ENCODE measurements at regions not wholly inside any gene's neighbourhood (a gene's known extent, or its start where the extent isn't known, plus 50 kb on each side); places are given as distances from the start of the nearest gene placed in this dataset.
"Not testable (repeated sequence)": the region's sequence is repeated elsewhere in the genome, so short reads cannot be mapped to it uniquely, and the experiment has no call there.

DNA sequence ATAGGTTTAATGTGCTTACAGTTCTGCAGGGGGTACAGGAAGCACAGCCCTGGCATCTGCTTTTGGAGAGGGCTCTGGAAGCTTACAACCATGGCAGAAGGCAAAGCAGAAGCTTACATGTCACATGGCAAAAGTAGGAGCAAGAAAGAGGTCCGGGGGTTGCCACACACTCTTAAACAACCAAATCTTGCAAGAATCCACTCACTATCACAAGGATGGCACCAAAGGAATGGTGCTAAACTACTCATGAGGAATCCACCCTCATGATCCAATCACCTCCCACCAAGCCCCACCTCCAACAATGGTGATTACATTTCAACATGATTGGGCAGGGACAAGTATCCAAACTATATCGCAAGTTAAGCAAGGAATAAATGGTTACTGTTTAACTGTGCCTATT, 255.8 kb upstream of the AVPR1A start:
- DNase-seq, result no peak

DNA sequence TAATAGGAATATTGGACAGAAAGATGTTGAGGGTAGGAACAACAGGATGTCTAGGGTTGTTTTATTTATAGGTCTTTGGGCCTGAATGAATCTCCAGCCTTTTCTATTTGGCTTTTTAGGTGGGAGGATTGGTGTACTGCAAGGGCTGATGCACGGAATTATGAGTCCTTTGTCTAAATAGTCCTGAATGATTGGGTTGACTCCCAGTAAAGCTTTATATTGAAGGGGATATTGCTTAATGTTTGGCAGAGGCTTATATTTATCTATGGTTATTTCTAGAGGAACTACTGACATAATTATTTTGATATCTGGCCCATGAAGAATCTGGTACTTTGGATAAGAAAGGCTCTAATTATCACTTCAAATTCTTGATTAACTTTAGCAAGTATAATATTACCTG, 253.6 kb upstream of the AVPR1A start:
- no peak for DNase-seq

DNA sequence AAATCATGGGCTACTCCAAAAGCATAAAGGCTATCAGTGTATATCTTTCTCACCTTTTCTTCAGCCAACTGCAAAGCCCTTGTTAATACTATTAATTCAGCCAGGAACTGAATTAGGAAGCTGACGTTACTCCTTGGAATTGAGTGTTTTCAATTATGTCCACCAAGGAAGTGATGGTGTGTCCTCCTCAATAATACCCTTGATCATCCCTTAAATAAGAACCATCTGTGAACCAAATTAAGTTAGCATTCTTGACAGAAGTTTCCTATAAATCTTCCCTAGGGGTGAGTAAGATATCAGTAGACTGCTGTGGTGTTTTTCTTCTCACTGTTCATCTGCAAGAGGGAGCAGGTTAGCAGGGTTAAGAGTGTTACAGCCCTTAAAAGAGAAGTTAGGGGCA, 252.3 kb upstream of the AVPR1A start:
- DNase-seq, result no peak

DNA sequence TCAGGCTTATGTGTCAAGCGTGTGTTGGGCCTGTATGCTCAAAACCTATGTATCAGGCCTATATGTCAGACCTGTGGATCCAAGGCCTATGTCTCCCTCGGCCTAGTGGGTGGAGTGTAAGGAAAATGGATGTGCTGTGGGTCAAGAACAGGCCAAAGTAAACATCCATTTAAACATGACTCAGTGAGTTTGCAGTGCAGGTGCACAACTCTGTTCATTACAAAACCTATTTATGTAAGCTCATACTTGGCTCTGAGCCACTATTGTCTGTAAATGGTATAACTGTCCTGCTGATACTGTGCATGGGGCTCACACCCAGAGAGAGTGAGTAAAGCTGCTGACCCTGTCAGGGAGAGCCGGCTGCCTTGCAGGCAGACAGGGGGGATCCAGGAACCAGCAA, 249.7 kb upstream of the AVPR1A start:
- no peak for DNase-seq

DNA sequence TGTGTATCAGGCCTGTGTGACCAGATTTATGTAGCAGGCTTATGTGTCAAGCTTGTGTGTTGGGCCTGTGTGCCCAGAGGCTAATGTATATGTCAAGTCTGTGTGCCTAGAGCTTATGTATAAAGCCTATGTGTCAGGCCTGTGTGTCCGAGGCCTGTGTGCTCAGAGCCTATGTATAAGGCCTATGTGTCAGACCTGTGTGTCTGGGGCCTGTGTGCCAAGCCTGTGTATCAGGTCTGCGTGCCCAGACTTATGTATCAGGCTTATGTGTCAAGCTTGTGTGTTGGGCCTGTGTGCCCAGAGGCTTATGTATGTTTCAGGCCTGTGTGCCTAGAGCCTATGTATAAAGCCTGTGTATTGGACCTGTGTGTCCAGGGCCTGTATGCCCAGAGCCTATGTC, 249.3 kb upstream of the AVPR1A start:
- DNase-seq, result no peak

DNA sequence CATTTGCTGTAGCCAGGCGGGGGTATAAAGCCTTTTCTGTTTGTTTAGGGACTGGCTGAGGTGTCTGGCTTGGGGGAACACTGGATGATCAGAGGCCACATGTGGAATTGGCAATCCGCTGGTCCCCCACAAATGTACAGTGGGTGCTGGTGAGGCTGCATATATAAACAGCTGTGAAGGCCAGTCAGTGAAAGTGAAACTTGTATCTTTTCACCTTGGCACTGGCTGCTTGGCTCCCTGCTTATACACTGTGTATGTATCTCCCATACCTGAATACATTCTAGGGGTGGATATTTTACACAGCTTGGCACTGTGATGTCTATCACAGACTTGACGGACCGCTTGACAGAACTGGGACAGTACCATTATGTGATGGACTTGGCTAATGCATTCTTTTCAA, 246.8 kb upstream of the AVPR1A start:
- DNase-seq, result no peak

DNA sequence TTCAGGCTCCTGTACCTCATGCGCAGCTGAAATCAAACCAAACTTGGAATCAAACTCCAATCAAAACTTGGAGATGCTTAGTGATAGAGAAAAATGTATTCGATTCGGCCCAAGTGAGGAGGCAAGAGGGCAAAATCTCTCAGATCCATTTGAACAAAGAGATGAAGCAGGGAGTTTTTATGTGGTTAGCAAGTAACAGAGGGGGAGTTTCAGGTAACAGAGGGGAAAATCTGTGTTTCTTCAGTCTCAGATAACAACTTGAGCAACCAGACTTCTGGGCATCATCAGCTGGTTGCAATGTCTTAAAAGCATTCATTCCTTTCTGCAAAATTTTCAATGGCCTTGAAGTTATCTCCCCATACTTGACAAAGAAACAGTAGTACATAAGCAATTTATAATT, 245.1 kb upstream of the AVPR1A start:
- no peak for DNase-seq

DNA sequence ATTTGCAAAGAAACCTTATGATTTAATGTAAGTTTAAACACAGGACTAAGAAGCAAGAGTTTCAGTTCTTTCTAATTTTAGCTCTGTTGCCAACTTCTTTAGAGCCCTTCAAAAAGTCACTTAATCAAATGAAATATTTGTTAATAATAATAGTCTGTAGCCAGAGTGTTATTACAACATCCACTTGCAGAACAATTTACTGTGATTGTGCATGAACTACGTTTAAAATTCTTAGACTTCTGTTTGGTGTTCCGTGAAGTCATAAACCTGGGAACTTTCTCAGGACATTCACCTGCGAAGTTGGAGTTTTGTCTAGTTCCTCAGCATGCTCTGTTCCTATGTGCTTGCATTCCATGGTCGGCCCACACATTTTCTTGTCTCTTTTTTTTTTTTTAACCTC, 244.0 kb upstream of the AVPR1A start:
- DNase-seq, result no peak

DNA sequence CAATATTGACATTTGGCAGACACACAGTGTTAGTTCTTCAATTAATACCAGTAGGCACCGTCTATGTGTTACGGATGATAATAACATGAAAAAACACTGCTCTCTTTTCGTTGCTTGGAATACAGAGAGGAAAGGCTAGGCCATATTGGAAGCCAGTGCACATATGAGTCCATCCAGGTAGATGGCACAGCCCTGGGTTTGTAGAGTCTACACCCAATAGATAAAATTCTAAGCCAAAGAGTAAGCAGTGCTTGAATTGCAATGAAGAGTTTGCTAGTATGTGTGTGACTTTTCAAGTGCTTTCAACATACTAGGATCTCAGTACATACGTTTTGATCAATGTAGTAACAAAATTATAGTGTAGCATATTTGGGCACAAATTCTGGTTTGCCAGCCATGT, 243.3 kb upstream of the AVPR1A start:
- no peak for DNase-seq

DNA sequence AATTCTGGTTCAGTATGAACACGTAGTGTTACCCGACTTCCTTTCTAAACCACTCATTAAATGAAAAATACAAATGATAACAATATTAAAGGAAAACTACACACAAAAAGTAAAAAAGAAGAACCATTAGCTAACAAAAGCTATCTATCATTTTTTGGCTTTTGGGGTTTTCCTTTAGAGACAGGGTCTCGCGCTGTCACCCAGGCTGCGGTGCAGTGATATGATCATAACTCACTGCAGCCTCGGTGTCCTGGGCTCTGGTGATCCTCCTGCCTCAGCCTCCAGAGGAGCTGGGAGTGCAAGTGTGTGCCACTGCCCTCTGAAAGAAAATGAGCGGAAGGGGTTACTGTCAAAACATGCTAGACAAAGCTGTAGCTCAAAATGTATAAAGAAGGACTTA, 238.2 kb upstream of the AVPR1A start:
- no peak for DNase-seq

DNA sequence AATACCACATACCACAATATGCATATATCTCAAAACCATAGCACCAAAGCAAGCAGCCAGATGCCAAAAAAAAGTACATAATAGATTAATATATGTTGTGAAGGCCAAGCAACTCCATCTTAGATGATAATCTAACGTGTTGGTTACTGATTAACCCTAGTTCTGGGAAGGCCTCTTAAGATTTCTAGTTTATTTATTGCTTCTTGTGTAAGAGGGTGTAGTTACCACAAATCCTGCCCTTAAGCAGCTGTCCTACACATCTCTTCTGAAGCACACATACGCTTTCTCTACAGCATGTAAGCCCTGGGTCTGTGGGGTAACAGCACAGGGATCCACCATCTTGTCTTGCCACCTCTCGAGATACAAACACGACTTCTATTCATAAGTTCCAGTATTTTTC, 236.8 kb upstream of the AVPR1A start:
- DNase-seq, result no peak

DNA sequence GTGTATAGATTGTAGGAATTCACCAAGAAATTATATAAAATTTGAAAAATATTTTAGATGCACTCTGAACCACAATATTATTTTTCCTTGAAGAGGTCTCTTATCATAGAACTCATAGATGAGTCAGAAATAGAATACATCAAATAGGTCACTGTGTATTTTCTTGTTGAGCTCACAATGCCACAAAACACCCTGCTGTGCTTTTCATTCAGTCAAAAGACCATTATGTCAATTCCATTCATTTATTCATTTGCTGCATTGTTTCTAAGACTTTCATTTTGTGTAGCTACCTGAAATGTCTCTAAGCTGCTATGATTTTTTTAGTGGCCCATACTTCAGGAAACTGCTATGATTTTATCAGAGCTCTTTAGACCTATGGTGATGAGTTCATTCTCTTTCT, 231.9 kb upstream of the AVPR1A start:
- DNase-seq, result no peak

DNA sequence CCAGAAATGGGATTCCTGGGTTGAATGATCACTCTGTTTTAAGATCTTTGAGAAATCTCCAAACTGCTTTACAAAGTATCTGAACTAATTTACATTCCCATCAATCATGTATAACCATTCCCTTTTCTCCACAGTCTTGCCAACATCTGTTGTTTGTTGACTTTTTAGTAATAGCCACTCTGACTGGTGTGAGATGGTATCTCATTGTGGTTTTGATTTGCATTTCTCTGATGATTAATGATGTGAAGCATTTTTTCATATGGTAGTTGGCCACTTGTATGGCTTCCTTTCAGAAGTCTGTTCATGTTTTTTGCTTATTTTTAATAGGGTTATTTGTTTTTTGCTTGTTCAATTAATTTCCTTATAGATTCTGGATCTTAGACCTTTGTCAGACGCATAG, 211.8 kb upstream of the AVPR1A start:
- no peak for DNase-seq

DNA sequence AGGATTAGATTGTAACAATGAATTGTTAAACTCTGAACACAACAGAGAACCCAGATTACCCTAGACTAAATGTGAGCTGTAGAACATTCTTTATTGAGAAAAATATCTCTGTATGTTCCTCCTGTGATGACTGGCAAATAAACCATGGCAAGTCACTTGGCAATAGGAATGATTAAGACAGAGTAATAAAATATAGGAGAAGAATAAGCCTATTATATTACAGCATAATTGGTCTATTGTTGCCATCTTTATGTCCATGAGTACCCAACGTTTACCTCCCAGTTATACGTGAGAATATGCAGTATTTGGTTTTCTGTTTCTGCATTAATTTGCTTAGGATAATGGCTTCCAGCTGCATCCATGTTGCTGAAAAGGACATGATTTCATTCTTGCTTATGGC, 211.2 kb upstream of the AVPR1A start:
- DNase-seq, result no peak

DNA sequence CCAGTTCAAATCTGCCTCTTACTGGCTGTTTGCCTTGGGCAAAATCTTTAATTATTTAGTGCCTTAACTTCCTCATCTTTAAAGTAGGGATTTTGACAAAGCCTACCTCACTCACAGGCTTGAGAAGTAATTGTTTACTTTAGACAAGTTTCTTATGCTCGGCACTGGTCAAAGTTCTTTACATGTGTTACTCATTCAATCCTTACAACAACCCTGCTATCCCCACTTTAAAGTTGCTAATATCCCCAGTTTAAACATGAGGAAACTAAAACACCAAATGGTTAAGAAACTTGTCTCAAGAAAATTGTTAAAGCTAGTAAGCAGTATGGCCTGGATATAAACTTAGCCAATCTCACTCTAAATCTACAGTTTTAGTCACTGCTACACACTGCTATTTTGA, 204.0 kb upstream of the AVPR1A start:
- no peak for DNase-seq

DNA sequence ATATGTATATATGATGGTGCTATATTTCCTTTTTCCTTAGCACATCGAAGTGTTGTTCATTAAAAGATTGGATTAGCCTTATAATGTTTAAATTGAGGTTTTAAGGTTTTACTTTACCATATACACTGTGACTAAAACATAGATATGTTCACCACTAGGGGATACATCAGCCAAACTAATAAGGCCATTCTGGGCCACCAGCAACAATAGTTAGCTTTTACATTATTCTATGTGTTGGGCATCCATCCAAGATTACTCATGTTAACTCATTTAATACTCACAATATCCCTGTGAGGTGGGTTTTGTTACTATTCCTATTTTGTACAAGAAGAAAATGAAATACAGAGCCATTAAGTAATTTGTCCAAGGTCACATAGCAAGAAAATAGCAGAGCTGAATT, 202.6 kb upstream of the AVPR1A start:
- no peak for DNase-seq

DNA sequence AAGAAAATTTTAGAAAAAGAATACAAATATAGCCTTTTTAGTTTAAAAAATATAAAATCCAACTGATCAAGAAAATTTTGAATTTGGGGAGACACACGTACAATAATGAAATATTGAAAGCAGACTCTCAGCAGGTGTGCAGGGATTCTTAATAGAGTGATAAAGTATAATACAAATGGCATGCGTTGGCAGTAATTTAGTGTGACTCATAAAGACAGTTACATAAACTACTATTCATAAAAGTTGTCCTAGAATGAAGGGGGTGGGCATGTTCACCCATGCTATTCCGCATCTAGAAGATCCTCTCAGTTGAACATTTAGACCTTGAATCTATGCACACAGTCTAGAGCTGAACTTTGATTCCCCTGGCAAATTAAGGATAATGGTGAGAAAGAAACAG, 200.4 kb upstream of the AVPR1A start:
- DNase-seq, result no peak

DNA sequence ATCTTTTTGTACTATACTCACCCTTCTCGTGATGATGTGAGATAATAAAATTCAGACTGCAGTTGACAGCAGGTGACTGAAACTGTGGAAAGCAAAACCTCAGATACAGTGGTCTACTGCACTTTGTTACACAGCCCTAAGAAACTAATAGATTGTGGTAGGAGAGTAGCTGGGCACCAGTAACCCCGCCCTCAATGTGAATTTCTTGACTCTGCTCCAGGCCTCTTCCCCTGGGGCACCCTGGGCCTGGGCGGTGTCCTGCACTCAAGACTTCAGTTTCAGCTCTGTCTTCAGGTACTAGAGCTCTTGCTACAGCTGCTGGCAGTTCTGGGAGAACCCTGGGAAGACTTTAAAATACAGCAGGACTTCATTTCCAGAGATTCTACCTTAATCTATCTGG, 197.6 kb upstream of the AVPR1A start:
- no peak for DNase-seq

DNA sequence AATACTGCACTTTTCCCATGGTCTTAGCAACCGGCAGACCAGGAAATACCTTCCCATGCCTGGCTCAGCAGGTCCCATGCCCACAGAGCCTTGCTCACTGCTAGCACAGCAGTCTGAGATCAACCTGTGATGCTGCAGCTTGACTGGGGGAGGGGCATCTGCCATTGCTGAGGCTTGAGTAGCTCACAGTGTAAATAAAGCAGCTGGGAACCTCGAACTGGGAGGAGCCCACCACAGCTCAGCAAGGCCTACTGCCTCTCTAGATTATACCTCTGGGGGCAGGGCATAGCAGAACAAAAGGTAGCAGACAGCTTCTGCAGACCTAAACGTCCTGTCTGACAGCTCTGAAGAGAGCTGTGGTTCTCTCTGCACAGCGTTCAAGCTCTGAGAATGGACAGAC, 186.2 kb upstream of the AVPR1A start:
- not testable (repeated sequence) for DNase-seq

DNA sequence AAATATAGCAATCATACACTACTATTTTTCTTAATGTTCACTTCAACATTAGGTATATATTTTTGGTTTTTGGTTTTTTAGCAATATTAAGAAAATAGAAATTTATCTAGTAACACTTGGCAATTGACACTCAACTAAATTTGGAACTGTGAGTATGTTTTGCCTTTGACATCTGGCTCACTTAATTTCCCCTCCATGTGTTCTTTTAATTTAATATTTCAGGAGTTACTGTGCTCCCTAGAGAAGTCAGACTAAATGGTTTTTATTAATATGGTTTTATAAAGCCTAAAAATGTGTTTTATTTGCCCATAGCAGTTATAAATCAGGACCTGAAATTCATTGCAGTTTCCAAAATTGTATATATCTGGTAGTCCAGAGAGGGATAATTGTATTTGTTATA, 175.3 kb upstream of the AVPR1A start:
- no peak for DNase-seq

DNA sequence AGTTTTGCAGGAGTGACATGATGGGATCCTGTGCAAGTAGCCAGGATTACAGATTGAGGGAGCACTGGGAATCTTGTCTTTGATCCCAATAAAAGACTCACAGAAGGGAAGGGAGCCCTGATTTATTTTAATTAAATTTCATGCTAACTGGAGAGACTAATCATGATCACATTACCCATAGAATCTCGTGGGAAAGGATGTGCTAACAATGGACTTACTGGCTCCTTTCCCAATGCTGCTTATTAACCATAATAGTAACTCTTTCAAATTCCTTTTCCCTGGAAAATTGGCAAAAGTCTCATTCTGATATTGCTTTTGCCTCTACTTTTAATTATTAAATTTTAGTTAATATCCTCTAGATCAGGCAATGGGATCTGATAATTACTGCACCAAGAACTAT, 174.8 kb upstream of the AVPR1A start:
- DNase-seq, result no peak

DNA sequence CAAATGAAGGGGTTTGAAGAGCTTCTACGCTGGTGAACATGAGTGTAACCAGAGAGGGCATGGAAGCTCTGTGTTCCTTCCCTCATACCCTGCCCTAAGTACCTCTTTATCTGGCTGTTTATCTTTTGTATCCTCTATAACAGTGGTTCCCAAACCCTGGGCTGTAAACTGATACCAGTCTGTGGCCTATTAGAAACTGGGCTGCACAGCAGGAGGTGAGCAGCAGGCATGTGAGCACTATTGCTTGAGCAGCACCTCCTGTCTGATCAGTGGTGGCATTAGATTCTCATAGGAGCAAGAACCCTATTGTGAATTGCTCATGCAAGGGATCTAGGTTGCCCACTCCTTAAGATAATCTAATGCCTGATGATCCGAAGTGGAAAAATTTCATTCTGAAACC, 172.9 kb upstream of the AVPR1A start:
- DNase-seq, result no peak

DNA sequence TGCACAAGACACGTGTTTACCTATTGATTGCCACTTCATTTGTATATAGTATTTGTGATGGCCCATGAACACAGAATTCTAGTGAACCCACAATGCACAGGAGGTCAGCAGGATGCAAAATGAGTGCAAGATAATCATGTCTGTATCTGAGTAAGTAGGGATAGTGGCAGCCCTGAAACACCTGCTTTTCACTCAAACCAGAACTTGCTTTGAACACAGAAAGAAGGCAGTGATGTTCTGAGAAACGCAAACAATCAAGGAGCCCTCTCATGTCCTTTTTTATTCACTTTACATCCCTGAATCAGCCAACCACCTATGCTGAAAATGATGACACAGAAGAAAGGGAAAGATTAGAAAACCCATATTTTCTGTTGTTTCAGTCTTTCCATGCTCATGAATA, 170.4 kb upstream of the AVPR1A start:
- no peak for DNase-seq

DNA sequence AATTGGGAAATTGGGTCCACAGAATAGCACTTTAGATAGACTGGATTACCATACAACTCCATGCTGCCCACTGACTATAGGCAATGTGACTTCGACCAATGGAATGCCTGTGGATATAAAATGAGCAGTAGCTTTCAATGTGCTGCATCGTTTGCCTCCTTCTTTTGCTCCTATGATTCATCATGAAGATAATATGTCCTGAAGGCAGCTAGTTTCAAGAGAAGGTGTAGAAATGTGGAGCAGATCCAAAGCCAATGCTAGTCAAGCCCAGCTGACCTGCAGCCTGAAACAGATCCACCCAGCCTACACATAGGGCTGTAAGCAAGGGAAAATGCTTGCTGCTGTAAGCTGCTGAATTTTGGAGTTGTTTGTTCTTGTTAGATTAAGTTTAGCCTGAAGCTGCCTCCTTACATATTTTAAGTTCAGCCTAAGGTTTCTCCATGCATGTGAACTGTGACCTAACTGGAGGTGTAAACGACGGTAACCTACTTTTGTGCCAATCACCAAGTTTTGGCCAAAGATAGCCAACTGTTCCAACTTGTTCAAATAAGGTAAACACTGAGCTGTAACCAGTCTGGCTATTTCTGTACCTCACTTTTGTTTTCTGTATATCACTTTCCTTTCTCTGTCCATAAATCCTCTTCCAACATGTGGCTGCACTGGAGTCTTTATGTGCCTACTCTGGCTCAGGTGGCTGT, 169.1 kb upstream of the AVPR1A start:
- no peak for DNase-seq

DNA sequence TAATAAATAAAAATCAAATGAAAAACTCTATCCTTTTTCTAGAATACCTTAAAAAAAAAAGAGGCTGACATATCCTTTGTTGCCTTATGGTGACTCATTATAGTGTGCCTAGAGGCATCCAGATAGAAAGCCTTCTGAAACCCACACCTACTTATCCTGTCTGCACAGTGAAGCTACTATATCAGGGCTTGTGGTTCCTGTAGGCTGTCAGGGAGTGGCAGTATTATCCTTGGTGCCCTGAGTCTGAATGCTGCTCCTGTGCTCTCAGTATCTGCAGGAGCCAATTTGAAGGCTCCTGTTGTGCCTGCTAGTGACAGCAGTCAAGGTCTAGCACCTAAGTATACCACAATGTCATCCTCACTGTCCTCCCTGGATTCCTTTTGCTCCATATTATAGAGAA, 168.4 kb upstream of the AVPR1A start:
- no peak for DNase-seq
